NCI-H774 (cell line): ENCODE measurements at regions not wholly inside any gene's neighbourhood (a gene's known extent, or its start where the extent isn't known, plus 50 kb on each side); places are given as distances from the start of the nearest gene placed in this dataset.

Source experiments
- DNase-seq: peaks from one replicate; lab custom pipeline; 2025; lab: John Stamatoyannopoulos, UW

DNA sequence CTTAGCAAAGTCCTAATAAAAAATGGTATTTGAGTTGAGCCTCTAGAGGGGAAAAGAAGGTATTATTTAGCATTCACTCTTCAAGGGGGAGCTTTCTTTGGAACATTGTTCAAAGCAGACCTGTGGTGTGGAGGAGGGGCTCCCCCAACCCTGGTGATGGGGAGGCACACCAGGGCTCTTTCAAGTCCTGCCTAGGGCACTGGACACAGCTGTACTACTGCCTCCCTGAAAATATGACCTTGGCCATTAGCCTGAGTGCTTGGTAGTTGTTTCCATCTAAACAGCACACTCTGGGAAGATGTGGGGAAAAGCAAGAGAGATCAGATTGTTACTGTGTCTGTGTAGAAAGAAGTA, 215.1 kb upstream of the CNR1 start:
- no peak for DNase-seq

DNA sequence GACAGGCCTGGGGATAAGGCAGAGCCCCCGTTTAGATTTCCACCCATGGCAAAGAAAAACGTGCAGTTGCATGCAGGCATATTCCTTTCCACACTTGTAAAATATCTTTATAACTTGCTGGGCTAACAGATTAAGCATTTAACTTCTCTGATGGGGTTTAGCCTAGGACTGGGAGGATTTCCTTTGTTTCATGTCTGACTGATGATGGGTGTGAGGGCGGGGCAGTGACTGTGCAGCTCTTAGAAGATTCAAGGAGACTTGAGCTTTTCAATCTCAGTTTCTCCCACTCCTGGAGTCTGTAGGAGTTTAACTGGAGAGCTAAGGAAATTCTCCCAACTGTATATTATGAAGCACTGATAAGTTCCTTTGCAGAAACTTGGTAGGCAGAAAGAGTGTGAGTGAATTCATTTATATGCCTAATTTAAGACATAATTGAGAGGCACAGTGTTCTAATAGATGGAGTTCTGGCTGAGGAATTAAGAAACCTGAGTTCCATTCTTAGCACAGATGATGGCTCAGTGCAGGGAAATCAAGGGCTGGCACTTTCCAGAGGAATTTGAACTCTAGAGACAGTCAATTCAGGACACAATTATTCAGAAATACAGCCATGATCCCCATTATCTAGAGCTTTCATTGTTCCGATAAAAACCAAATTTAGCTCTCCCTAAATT, 214.6 kb upstream of the CNR1 start:
- DNase-seq = no peak

DNA sequence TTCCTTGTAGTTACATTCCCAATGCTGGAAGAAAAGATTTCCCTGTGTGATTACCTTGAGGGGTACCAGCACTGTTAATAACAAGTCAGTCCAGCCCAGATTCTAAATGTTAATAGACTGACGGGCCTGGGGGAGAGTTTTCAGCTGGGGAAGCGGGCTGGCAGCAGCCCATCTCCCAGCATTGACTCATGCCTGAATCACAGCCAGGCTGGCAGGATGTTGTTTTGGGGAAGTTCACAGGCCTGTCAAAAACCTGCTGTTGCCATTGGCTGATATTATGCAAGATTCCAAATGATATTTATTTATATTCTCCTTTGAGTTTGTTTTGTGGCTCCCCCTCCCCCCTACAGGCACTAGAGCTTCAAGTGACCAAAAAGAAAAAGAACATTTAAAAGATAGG, 213.9 kb upstream of the CNR1 start:
- DNase-seq = no peak

DNA sequence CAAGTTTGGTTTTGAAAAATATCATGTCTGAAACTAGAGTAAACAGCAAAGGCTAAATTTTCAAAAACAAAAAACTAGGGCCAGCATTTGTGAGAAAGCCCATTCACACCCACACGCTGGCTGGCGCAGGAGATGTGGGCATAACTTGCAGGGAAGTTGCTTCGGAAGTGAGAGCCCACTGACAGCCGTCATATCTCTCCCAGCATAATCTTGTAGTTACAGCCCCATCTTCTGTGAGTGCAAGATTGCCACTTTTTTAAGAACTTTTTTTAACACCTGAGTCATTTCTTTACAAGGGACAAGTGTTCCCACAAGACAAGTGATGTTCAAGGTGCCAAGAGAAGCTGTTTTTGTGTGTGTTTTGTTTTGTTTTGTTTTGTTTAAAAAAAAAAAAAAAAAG, 212.5 kb upstream of the CNR1 start:
- no peak for DNase-seq

DNA sequence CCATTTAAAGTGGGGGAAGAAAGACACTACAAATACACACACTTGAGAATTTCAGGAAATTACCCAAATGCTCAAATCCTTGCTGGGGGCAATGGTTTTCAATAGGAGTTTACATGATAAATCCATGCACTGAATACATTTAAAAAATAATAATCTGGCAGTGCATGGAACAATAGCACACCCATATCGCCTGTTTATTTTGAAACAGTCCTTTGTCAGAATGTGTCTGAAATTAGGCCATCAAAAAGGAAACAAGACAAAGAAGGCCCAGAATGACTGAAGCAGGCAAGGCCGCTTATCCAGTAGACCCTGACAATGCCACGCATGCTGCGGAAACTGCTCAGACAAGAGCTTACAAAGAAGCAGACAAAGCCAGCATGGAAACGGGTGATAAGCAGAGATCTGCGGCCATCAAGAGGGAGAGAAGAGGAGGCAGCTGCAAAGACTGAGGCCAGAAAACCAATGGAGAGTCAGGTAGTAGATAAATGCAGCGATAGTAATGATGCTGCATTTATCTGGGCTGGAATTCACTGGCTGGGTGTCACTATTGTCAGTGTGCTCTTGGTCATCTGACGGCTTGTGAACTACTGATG, 211.9 kb upstream of the CNR1 start:
- no peak for DNase-seq

DNA sequence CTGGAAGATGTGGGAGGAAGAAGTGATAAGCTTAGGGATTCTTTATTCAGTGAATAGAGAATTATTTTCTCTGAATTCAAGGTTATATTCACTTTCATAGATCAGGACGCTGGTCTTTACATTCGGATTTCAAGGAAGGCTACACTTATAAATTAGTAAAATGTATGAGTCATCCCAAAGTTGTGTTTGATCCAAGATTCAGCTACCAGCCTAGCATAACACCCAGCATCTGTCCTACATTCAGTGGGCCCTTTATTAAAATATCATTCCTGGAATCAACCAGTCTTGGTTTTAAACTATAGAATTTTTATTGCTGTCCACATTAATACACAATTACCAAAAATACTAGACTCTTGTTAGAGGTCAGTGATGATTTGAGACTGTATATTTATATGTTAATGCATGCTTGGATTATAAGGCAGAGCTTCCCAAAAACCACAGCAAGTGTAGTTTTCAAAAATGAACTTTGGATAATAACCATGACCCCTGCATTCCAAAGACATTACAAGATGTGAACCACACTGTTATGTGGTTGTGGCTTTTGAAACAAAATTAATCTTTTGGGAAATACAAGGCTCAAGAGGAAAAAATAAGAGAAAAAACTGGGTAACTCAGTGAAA, 210.7 kb upstream of the CNR1 start:
- no peak for DNase-seq

DNA sequence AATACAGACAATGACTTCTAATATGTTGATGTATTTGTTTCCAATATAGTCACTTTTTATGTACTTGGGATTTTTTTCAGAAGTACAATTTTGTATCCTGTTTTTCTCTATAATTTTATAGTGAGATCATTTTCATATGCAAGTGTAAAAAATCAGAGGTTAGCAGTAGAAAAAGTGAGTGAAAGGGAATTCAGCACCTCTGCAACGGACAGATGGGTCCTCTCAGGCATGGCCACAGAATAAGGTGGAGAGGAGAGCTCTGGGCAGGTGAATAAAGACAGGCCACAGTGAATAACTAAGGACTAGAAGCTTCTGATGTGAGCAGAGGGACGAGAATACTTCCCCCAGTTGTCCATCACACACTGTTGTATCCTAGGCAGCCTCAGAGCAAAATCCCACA, 210.1 kb upstream of the CNR1 start:
- DNase-seq = no peak

DNA sequence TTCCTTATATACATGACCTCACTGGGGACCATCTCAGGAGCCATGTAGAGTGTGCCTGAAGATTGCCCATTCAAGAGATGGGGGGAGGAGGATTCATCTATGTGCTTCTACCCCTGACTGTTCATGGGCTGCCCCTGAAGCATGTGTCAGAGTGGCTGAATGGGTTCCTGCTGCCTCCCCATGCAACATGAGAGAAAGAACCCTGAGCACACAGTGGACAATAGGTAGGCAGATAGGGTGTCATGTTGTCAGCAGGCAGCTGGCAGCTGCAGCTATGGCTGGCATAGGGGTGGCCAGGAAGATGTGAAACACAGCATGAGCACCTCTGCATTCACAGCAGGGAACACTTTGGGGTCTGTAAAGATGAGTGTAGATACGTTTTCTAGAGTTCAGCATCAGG, 208.4 kb upstream of the CNR1 start:
- peak; percentile 70 for DNase-seq

DNA sequence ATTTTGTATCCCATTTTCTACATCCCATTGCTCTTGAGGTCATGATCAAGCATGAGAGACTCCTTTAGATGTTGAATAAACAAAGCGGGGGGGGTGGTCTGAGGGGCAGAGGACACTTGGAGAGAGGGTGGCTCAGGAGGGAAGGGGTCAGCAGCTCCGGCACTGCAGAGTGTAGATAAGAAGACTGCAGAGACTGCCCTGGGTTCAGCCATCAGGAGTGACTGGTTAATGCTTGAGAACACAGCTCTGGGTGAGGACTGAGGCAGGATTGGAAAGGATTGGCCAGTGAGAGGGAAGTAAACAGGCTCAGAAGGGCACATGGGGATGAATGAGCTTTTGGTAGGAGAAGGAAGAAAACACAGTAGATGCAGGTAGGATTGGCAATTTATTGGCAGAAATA, 205.3 kb upstream of the CNR1 start:
- no peak for DNase-seq

DNA sequence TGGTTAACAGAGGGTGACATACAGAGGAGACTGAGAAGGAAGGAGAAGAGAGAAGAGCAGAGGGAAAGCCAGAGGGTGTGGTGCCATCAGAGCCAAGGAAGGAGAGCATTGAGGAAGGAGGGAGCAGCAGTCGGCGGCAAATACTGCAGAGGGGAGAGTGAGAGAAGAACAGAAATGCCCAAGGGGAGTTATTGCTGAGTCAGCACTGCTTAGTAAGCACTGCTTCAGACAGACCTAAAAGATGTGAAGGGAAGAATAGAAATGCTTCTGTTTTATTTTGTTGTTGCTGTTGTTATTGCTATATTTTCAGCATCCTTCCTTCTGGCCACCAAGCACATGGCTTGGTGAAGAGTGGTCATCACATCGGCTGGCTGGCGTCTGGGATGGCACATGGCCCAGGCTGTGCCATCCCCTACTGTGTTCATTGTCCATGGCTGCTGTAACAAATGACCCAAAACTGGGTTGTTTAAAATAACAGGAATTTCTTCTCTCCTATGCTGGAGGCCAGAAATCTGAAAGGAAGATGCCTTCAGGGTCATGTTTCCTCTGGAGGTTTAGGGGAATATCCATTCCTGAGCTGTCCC, 204.1 kb upstream of the CNR1 start:
- no peak for DNase-seq

DNA sequence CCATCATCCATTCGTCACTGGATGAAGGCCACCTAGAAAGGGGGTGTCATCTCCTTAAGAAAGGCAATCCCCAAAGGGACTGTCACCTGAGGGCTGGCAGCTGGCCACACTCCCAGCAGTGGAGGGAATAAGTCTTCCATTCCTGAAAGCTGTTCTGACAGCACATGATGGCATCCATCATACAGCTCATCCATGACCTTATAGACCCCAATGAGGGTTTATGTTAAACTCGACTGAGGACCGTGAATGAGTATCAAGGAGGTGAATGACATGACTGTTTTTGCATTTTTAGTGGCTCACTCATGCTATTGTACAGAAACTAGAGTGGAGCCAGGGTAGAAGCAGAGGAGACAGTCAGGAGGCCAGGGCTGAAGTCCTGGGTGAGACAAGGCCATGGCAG, 203.1 kb upstream of the CNR1 start:
- no peak for DNase-seq

DNA sequence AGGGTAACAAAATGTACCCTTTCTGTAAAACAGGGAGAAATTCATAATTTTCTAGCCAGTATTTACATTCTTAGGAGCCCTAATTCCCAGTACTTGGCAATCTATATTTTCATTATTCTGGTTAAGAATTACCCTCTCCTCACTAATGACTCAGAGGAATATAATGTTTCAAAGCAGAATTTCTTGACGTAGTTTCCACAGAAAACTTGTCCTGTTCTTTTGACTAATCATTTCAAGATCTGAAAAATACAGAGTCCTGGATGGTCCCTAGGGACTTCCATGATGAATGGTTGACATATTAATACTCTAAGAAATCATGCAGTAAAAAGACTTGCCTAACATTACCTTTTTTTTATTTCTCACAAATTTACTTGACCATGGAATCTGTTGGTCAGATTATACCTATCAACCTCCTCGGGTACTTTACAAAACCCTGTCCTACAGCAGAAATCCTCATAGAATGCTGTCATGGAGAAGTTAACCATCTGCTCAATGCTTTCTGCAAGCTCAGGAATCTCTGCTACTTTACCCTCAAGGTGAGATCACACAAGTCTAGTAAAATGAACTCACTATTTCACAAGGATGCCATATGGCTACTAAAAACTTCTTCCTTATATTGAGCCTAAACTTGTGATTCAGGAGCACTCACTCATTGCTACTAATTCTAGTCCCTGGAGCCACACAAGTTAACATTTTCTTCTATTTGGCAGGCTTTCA, 202.1 kb upstream of the CNR1 start:
- DNase-seq = no peak

DNA sequence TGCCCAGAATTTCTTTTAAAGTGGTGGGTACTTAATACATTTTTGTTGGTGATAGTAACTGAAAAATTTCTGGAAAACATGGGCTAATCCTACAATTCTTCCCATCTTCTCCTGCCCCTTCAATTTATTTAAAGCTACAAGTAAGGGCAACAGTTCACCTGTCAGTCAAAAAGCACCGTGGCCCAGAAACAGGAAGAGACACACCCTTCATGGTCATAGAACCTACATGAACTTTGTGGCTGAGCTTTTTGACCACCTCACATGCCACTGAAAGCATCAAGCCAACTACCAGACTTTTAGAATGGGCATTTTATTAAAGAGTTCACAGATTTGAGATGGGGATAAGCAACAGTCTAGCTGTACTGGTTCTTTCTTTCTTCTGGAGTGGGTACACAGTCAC, 201.1 kb upstream of the CNR1 start:
- no peak for DNase-seq

DNA sequence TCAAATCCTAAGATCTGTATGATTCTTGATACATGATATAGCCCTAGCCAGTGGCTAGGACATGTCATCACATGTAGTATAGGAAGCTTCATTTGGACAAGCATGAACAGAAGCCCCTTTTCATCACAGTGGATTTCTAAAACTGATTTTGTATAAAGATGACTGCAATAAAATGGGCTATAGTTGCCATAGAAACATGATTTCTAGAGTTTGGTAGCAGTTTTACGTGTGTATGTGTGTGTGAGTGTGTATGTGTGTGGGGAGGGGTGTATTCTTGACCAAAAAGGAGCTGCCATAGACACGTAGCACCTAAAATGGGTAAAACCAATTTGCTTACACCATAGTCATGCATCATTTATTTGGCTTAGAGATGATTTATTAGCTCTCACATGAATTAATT, 200.5 kb upstream of the CNR1 start:
- no peak for DNase-seq

DNA sequence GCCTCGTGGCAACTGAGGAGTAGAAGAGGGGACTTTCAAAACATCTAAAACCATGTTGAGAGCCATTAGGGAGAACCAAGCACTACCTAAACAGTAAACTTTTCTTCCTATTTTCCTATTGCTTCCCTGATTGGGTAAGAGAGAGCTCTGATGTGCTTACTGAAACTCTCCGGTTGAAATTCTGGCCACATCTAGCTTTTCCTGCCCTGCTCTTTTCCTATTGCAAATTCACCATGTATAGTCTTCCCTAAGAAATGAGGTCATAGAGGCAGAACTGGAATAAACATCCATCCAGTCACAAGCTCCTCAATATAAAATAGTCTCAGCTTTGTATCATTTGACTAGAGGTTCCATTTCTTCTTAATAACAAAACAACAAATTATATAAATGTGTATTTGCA, 199.5 kb upstream of the CNR1 start:
- DNase-seq = no peak

DNA sequence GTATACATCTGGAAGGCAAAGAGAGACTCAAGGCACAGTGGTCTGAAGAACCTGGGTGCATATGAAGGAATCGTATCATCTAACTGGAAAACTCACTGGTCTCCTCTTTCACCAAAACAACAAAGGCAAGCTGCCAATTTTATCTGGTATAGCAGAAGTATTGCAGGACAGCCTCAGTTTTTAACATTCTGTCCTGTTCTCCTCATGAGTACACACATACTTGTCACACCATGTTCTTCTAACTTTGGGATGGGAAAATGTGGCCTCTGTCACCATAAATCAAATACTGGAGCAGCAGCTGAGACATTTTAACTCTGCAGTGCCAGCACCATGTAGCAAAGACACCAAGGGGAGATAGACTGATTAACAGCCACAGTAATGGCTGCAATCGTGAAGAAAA, 199.1 kb upstream of the CNR1 start:
- no peak for DNase-seq

DNA sequence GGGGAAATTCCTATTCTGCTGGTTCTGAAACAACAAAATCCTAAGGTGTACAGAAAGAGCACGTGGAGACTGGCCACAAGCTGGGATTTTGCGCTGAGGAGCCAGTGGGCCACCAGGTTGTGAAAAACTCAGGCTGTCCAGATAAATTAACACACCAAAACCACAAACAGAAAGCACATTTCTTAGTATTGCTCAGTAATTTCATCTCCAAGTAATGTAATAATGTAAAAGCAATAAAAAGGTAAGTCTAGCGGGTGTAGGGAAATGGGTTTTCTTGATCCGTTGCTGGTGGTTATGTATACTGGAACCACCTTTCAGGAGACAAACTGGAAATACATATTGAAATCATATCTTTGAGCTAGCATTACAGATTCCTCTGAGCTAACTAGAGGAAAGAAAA, 195.6 kb upstream of the CNR1 start:
- no peak for DNase-seq

DNA sequence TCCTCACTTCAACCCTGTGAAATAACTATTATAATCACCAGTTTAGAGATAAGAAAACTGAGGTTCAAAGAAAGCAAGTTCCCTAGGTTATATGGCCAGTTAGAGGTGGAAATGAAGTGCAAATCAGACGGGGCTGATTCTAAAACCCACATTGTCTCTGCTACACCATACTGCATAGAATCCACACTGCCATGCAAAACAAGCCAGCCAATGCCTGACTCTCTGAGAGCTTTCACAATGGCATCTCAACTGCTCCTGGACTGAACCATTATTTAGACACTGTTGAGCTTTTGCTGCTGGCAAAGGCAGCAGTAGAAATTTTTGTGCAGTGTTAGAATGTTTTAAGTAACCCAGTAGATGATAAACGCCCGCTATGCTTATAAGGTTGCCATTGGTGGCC, 195.2 kb upstream of the CNR1 start:
- no peak for DNase-seq

DNA sequence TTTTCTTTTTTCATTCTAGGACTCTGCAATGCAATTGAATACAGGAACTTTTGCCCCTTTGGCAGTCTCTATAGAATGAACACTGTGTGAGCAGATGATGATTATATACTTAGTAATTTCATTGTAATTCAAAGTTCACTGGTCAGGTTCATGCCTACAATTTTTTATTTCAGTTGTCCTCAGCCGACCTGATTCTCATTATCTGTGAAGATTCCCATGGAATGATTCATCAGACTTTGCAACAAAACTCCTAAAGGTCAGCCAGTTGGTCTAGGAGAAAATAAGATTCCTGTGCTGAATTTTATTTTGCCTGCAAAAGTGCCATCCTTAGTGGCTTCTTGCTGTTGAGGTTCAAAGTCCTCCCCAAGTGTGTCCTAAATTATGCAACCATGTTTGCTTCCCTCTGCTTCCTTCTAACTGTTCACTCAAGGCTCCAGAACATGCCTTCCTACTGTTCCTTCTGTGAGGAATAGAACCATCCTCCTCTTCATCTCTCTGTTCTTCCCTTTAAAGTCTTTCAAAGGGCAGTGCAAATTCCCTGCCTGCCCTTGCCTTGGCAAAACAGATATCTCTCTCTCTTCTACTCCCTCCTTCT, 194.2 kb upstream of the CNR1 start:
- no peak for DNase-seq

DNA sequence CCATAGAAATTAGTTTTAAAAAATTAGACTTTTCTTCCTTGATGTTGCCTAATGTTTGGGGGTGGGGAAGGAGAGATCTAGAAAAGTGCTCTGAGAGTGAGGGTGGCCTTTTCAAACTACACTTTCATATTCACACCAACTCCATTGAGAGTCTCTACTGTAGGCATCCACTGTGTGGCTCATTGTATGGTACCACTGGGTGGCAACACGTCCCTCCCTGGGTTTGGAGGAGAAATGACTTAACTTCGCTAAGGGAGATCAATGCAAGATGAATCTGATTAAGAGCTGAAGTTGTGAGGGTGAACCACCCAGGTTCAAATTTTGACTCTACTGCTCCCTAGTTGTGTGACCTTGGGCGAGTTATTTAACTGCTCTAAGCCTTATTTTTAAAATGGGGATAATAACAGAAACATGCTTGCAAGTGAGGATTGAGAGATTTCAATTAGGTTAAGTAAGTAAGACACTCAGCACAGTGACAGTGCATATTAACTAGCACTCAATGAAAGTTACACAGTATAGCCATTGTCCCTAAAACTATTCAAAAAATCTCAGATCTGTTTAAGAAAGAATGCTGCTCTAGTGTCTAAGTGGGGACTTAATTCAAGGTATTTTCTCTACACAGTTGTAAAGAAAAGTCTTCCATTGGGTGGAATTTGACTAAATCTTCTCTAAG, 193.5 kb upstream of the CNR1 start:
- no peak for DNase-seq

DNA sequence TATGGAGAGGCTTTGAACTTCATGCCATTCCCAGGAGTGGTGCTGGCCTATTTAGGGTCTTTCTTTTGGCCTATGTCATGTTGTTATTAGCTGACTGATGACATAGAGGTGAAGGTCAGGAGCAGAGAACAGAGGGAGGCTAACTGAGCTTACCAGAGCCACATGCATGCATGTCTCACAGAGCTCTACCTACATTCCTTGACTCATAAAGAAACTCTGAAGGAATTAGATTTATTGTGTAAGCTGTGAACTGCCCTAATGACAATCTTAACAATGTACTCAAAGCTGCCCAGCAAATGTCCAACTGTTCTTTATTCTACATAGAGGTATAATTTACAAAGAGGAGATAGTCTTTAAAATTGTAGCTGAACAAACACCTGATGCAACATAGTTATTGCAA, 192.7 kb upstream of the CNR1 start:
- no peak for DNase-seq

DNA sequence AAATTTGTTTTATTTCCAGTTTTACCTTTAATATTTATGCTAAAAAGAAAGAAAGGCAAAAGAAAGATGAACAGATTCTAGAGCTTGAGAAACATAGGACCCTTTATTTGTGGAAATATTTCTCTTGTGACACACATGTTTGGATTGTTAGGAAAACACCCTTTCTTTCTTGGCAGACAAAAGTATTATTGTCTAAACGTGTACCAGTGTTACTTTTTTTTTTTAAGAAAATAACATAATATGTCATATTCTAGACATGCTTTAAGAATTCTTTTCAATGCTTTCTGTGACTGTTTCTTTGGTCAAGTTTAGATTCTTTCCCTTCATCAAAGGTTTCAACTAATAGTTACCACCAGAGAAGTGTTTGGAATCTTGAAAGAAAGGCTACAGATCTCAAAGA, 183.4 kb upstream of the CNR1 start:
- no peak for DNase-seq
